Mesendoderm (in vitro differentiated cells): ENCODE measurements at regions not wholly inside any gene's neighbourhood (a gene's known extent, or its start where the extent isn't known, plus 50 kb on each side); places are given as distances from the start of the nearest gene placed in this dataset.
"Not testable (repeated sequence)": the region's sequence is repeated elsewhere in the genome, so short reads cannot be mapped to it uniquely, and the experiment has no call there.

ENCODE experiments used
- DNase-seq: peaks from one replicate; pipeline ENCODE4 v3.0.0; 2013
- H2AK5ac ChIP-seq: 2 replicates; pipeline ENCODE4 v1.6.1; 2013; ENCODE audit warnings: low read length, inconsistent platforms
- H2BK120ac ChIP-seq: 2 replicates; pipeline ENCODE4 v1.6.1; 2013; ENCODE audit warnings: low read depth, mild to moderate bottlenecking, low read length, moderate library complexity, mixed read lengths
- H2BK15ac ChIP-seq: replicated peaks from 2 replicates; pipeline ENCODE4 v1.6.1; 2013; ENCODE audit warnings: low read depth, mild to moderate bottlenecking, moderate library complexity
- H2BK5ac ChIP-seq: 2 replicates; pipeline ENCODE4 v1.6.1; 2013; ENCODE audit warnings: low read length, inconsistent platforms
- H3K18ac ChIP-seq: 2 replicates; pipeline ENCODE4 v1.6.1; 2013; ENCODE audit warnings: mild to moderate bottlenecking, low read length, mixed read lengths
- H3K23ac ChIP-seq: one replicate; pipeline ENCODE4 v1.6.1; 2013; ENCODE audit warnings: low read length
- H3K27ac ChIP-seq: 2 replicates; pipeline ENCODE4 v1.5.1; 2013; ENCODE audit warnings: low read depth, mild to moderate bottlenecking, inconsistent platforms, low read length, moderate library complexity
- H3K27me3 ChIP-seq: 2 replicates; pipeline ENCODE4 v1.6.1; 2013; ENCODE audit warnings: low read length, control low read depth, mild to moderate bottlenecking, inconsistent platforms; ENCODE audit not compliant: insufficient read depth, poor library complexity
- H3K36me3 ChIP-seq: 2 replicates; pipeline ENCODE4 v1.6.1; 2013; ENCODE audit warnings: low read length, inconsistent platforms; ENCODE audit not compliant: control insufficient read depth, insufficient read depth
- H3K4ac ChIP-seq: one replicate; pipeline ENCODE4 v1.6.1; 2013; ENCODE audit warnings: low read depth, mild to moderate bottlenecking, low read length, moderate library complexity
- H3K4me1 ChIP-seq: 2 replicates; pipeline ENCODE4 v1.6.1; 2013; ENCODE audit warnings: low read depth, low read length, inconsistent platforms; ENCODE audit not compliant: control insufficient read depth
- H3K4me2 ChIP-seq: 2 replicates; pipeline ENCODE4 v1.6.1; 2013; ENCODE audit warnings: low read length
- H3K4me3 ChIP-seq: 2 replicates; pipeline ENCODE4 v1.5.1; 2013; ENCODE audit warnings: mild to moderate bottlenecking, low read length
- H3K56ac ChIP-seq: one replicate; pipeline ENCODE4 v1.6.1; 2013; ENCODE audit warnings: low read length
- H3K79me1 ChIP-seq: 2 replicates; pipeline ENCODE4 v1.6.1; 2013; ENCODE audit warnings: low read length, inconsistent platforms
- H3K79me2 ChIP-seq: 2 replicates; pipeline ENCODE4 v1.6.1; 2013; ENCODE audit warnings: mild to moderate bottlenecking, low read length; ENCODE audit not compliant: control insufficient read depth, insufficient read depth
- H3K9ac ChIP-seq: 2 replicates; pipeline ENCODE4 v1.6.1; 2013; ENCODE audit warnings: low read length, inconsistent platforms
- H4K5ac ChIP-seq: one replicate; pipeline ENCODE4 v1.6.1; 2013; ENCODE audit warnings: low read length
- H4K8ac ChIP-seq: one replicate; pipeline ENCODE4 v1.6.1; 2013; ENCODE audit warnings: low read depth, mild to moderate bottlenecking, control low read depth, low read length, moderate library complexity
- WGBS: extraction: QIAGEN DNeasy Blood & Tissue Kit; methylation state at CpG from one replicate; pipeline ENCODE4 v1.1.7; 2013; ENCODE audit warnings: low lambda C conversion rate, missing lambda C conversion rate; ENCODE audit not compliant: insufficient coverage; ENCODE audit errors: extremely low coverage; 5-methylcytosine and 5-hydroxymethylcytosine counted together

GRCh38 chr9:41356588-41357349 lies 167.7 kb upstream of the ZNG1F start:
- not testable (repeated sequence) for H2BK120ac ChIP-seq, H3K9ac ChIP-seq, H2BK5ac ChIP-seq, H3K36me3 ChIP-seq, H3K23ac ChIP-seq, H3K4ac ChIP-seq, H3K27ac ChIP-seq, H3K18ac ChIP-seq, H4K5ac ChIP-seq, H3K27me3 ChIP-seq, H2AK5ac ChIP-seq, H3K4me3 ChIP-seq, H3K4me1 ChIP-seq, H3K79me2 ChIP-seq, H4K8ac ChIP-seq, H3K79me1 ChIP-seq, H3K4me2 ChIP-seq, H2BK15ac ChIP-seq, H3K56ac ChIP-seq, DNase-seq
- WGBS = no CpG with 5 or more reads among the region's 42 CpGs

GRCh38 chr9:41355712-41356450 lies 166.8 kb upstream of the ZNG1F start:
- H3K18ac ChIP-seq, H3K9ac ChIP-seq, H3K4me2 ChIP-seq, H3K4ac ChIP-seq, H4K8ac ChIP-seq, DNase-seq, H3K4me3 ChIP-seq, H2BK5ac ChIP-seq, H3K23ac ChIP-seq, H2AK5ac ChIP-seq, H4K5ac ChIP-seq, H2BK120ac ChIP-seq, H3K56ac ChIP-seq, H3K36me3 ChIP-seq, H3K27ac ChIP-seq, H3K79me1 ChIP-seq, H3K4me1 ChIP-seq, H3K79me2 ChIP-seq, H3K27me3 ChIP-seq, H2BK15ac ChIP-seq: not testable (repeated sequence)
- WGBS = no CpG with 5 or more reads among the region's 36 CpGs

DNA sequence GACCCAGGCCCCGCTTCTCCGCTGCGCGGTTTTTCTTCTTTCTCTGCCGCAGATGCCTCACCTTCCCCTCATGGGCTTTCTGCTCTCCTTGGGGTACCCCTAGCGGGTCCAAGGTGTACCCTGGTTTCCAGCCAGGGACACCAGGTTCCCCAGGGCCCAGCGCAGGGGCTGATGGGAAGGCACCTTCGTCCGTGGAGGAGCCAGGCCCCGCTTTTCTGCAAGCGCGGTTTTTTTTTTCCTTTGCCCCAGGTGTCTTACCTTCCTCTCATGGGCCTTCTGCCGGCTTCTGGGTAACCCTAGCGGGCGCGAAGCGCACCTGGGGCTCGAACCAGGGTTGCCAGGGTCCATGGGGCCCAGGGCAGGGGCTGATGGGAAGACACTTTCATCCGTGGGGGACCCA lies 165.9 kb upstream of the ZNG1F start:
- H3K79me1 ChIP-seq, H4K8ac ChIP-seq, H3K4me1 ChIP-seq, H3K36me3 ChIP-seq, H3K23ac ChIP-seq, H3K18ac ChIP-seq, H3K4me2 ChIP-seq, H3K27ac ChIP-seq, H2BK5ac ChIP-seq, H3K56ac ChIP-seq, H2AK5ac ChIP-seq, H3K4ac ChIP-seq, H2BK120ac ChIP-seq, H3K79me2 ChIP-seq, H3K4me3 ChIP-seq, H3K9ac ChIP-seq, DNase-seq, H4K5ac ChIP-seq, H2BK15ac ChIP-seq, H3K27me3 ChIP-seq: not testable (repeated sequence)
- WGBS = no CpG with 5 or more reads among the region's 19 CpGs

DNA sequence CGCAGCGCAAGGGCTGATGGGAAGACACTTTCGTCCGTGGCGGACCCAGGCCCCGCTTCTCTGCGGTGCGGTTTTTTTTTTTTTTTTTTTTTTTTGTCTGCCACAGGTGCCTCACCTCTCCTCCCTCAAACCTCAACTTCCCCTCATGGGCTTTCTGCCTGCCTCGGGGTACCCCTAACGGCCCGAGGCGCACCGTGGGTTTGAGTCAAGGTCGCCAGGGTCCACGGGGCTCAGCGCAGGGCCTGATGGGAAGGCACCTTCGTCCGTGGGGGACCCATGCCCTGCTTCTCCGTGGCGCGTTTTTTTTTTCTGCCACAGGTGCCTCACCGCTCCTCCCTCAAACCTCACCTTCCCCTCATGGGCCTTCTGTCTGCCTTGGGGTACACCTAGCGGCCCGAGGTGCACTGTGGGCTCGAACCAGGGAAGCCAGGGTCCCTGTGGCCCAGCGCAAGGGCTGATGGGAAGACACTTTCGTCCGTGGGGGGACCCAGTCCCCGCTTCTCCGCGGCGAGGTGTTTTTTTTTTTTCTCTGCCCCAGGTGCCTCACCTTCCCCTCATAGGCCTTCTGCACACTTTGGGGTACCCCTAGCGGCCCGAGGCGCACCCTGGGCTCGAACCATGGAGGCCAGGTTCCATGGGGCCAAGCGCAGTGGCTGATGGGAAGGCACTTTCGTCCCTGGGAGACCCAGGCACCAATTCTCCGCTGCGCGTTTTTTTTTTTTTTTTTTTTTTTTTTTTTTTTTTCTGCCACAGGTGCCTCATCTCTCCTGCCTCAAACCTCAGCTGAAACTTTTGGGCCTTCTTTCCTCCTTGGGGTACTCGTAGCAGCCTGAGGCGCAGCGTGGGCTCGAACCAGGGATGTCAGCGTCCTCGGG lies 165.2 kb upstream of the ZNG1F start:
- H3K18ac ChIP-seq, H3K4ac ChIP-seq, H2BK5ac ChIP-seq, H3K36me3 ChIP-seq, H3K27me3 ChIP-seq, H2AK5ac ChIP-seq, H4K5ac ChIP-seq, H4K8ac ChIP-seq, H3K4me1 ChIP-seq, H2BK120ac ChIP-seq, H3K56ac ChIP-seq, H3K4me2 ChIP-seq, H3K79me2 ChIP-seq, H3K23ac ChIP-seq, H3K4me3 ChIP-seq, H2BK15ac ChIP-seq, DNase-seq, H3K27ac ChIP-seq, H3K9ac ChIP-seq, H3K79me1 ChIP-seq: not testable (repeated sequence)
- no CpG with 5 or more reads among the region's 47 CpGs for WGBS

DNA sequence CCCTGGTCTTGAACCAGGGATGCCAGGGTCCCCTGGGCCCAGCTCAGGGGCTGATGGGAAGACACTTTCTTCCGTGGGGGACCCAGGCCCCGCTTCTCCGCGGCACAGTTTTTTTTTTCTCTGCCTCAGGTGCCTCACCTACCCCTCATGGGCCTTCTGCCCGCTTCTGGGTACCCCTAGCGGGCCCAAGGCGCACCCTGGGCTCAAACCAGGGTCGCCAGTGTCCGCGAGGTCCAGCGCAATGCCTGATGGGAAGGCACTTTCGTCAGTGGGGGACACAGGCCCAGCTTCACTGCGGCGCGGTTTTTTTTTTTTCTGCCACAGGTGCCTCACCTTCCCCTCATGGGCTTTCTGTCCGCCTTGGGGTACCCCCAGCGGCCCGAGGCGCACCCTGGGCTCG lies 163.9 kb upstream of the ZNG1F start:
- H3K4ac ChIP-seq, H2AK5ac ChIP-seq, H4K5ac ChIP-seq, H2BK5ac ChIP-seq, H3K4me3 ChIP-seq, H3K27me3 ChIP-seq, H4K8ac ChIP-seq, H3K36me3 ChIP-seq, DNase-seq, H3K23ac ChIP-seq, H3K56ac ChIP-seq, H3K4me1 ChIP-seq, H3K9ac ChIP-seq, H2BK120ac ChIP-seq, H3K79me2 ChIP-seq, H3K79me1 ChIP-seq, H3K18ac ChIP-seq, H2BK15ac ChIP-seq, H3K27ac ChIP-seq, H3K4me2 ChIP-seq: not testable (repeated sequence)
- WGBS = no CpG with 5 or more reads among the region's 20 CpGs
